ENCODE measurements at regions not wholly inside any gene's neighbourhood (a gene's known extent, or its start where the extent isn't known, plus 50 kb on each side); places are given as distances from the start of the nearest gene placed in this dataset.
"Not testable (repeated sequence)": the region's sequence is repeated elsewhere in the genome, so short reads cannot be mapped to it uniquely, and the experiment has no call there.

- DNase-seq (ENCODE audit: low read depth): no peak
These were observed 78.4 kb downstream of the ADAMTS15 start for GRCh38 chr11:130526846-130527245.

- DNase-seq (ENCODE audit: low read depth): no peak
These were observed 79.3 kb downstream of the ADAMTS15 start for GRCh38 chr11:130527636-130528297.

GRCh38 chr11:130528298-130529261, 80.1 kb downstream of the ADAMTS15 start:
- DNase-seq (ENCODE audit: low read depth): no peak

GRCh38 chr11:130529366-130529765, 80.9 kb downstream of the ADAMTS15 start:
- DNase-seq (ENCODE audit: low read depth): no peak

- no peak for DNase-seq (ENCODE audit: low read depth)
These were observed 82.6 kb downstream of the ADAMTS15 start for GRCh38 chr11:130531061-130531460.

- no peak for DNase-seq (ENCODE audit: low read depth)
These were observed 84.8 kb downstream of the ADAMTS15 start for GRCh38 chr11:130533113-130533798.

GRCh38 chr11:130533871-130534270, 85.4 kb downstream of the ADAMTS15 start:
- DNase-seq (ENCODE audit: low read depth): no peak

- no peak for DNase-seq (ENCODE audit: low read depth)
These were observed 86.1 kb downstream of the ADAMTS15 start for GRCh38 chr11:130534551-130534950.

GRCh38 chr11:130535520-130535919, 87.1 kb downstream of the ADAMTS15 start:
- DNase-seq (ENCODE audit: low read depth): no peak

- no peak for DNase-seq (ENCODE audit: low read depth)
These were observed 87.9 kb downstream of the ADAMTS15 start for GRCh38 chr11:130536106-130537040.

GRCh38 chr11:130539680-130540079, 91.2 kb downstream of the ADAMTS15 start:
- DNase-seq (ENCODE audit: low read depth): not testable (repeated sequence)

GRCh38 chr11:130544266-130544665, 95.8 kb downstream of the ADAMTS15 start:
- DNase-seq (ENCODE audit: low read depth): no peak

GRCh38 chr11:130545449-130546072, 97.1 kb downstream of the ADAMTS15 start:
- DNase-seq (ENCODE audit: low read depth): no peak

GRCh38 chr11:130546438-130546837, 98.0 kb downstream of the ADAMTS15 start:
- DNase-seq (ENCODE audit: low read depth): no peak

GRCh38 chr11:130546901-130547694, 98.7 kb downstream of the ADAMTS15 start:
- no peak for DNase-seq (ENCODE audit: low read depth)

GRCh38 chr11:130547761-130548490, 99.5 kb downstream of the ADAMTS15 start:
- DNase-seq (ENCODE audit: low read depth): no peak

- DNase-seq (ENCODE audit: low read depth): no peak
These were observed 100.0 kb downstream of the ADAMTS15 start for GRCh38 chr11:130548491-130548833.

- DNase-seq (ENCODE audit: low read depth): no peak
These were observed 101.1 kb downstream of the ADAMTS15 start for GRCh38 chr11:130549393-130549999.

- no peak for DNase-seq (ENCODE audit: low read depth)
These were observed 101.7 kb downstream of the ADAMTS15 start for GRCh38 chr11:130550150-130550549.
